ENCODE measurements at regions not wholly inside any gene's neighbourhood (a gene's known extent, or its start where the extent isn't known, plus 50 kb on each side); places are given as distances from the start of the nearest gene placed in this dataset.
"Not testable (repeated sequence)": the region's sequence is repeated elsewhere in the genome, so short reads cannot be mapped to it uniquely, and the experiment has no call there.

DNA sequence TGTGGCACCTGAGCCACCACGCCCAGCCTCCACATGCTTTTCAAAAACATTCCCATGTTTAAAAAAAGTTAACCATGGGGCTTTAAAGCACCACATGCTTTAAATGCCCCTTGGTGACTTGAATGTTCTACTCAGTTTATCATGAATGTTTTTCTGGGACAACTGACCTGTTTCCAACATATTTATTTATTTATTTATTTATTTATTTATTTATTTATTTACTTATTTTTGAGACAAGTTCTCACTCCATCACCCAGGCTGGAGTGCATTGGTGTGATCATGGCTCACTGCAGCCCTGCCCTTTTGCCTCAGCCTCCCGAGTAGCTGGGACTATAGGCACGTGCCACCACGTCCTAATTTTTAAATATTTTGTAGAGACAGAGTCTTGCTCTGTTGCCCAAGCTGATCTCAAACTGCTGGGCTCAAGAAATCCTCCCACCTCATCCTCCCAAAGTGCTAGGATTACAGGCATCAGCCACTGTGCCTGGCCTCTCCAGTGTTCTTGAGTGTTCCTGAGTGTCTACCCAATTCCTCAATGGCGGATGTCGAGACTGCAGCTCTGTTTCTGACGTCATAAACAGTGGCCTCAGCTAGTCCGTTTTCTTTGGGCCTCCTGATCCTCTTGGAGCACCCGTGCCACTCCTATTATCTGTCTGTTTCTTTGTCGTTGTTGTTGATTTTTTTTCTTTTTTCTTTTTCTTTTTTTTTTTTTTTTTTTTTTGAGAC is 185.7 kb upstream of the TP53TG3 start:
- not testable (repeated sequence) for DNase-seq (ENCODE audit: low read depth in 2 of 3, low spot score in 2 of 3)

DNA sequence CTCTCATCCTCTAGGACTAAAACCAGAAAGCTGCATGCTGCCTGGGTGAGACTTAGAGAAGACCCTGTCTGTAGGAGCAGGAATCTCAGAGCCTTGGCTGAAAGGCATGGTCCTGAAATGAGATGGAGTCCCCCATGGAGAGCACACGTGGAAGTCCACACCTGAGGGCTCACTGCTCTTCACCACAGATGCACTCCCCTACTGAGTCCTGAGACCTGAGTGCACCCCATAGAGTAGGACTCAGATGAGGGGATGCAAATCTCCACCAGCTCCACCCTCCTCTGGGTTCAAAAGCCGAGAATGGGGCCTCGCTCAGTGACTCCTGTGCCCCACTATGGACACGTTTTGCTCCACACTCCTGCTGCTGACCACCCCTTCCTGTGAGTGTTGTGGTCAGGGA is 171.4 kb upstream of the TP53TG3 start:
- not testable (repeated sequence) for DNase-seq (ENCODE audit: low read depth in 2 of 3, low spot score in 2 of 3)

DNA sequence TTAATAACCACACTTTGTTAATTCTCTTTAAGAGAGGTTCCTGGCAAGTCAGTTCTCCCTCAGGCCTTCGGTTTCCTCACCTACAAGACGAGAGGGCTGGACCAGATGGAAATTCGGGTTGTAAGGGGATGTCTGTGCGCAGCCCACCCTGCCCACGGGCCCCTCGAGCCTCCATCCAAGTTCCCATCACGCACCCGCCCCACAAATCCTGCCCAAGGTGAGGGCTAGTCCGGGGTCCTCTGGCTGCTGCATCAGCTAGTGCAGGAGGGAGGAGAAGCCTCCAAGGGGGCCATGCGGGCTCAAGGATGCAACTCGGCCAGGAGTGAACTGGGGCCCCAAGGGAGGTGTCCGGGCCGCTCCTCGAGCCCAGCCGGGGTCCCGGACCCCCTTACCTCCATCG is 169.6 kb upstream of the TP53TG3 start:
- not testable (repeated sequence) for DNase-seq (ENCODE audit: low read depth in 2 of 3, low spot score in 2 of 3)

DNA sequence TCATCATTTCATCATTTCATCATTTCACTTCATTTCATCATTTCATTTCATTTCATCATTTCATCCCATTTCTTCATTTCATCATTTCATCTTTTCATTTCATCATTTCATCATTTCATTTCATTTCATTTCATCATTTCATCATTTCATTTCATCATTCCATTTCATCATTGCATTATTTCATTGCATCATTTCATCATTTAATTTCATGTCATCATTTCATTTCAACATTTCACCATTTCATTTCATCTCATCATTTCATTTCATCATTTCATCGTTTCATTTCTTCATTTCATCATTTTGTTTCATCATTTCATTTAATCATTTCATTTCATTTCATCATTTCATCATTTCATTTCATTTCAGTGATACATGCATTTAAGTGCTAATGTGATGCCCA is 166.9 kb upstream of the TP53TG3 start:
- not testable (repeated sequence) for DNase-seq (ENCODE audit: low read depth in 2 of 3, low spot score in 2 of 3)

DNA sequence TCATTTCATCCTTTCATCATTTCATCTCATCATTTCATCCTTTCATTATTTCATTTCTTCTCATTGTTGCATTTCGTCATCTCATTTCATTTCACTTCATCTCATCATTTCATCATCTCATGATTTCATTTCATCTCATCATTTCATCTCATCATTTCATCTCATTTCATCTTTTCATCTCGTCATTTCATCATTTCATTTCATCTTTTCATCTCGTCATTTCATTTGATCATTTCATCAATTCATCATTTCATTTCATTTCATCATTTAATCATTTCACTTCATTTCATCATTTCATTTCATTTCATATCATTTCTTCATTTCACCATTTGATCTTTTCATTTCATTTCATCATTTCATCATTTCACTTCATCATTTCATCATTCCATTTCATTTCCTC is 131.3 kb upstream of the TP53TG3 start:
- not testable (repeated sequence) for DNase-seq (ENCODE audit: low read depth in 2 of 3, low spot score in 2 of 3)

DNA sequence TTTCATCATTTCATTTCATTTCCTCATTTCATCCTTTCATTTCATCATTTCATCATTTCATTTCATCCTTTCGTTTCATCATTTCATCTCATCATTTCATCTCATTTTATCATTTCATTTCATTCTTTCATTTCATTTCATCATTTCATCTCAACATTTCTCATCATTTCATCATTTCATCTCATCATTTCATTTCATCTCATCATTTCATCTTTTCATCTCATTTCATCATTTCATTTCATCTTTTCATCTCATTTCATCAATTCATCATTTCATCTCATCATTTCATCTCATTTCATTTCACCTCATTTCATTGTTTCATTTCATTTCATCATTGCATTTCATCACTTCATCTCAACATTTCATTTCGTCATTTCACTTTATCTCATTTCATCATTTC is 129.7 kb upstream of the TP53TG3 start:
- DNase-seq (ENCODE audit: low read depth in 2 of 3, low spot score in 2 of 3): not testable (repeated sequence)
